ENCODE measurements at regions not wholly inside any gene's neighbourhood (a gene's known extent, or its start where the extent isn't known, plus 50 kb on each side); places are given as distances from the start of the nearest gene placed in this dataset.

DNA sequence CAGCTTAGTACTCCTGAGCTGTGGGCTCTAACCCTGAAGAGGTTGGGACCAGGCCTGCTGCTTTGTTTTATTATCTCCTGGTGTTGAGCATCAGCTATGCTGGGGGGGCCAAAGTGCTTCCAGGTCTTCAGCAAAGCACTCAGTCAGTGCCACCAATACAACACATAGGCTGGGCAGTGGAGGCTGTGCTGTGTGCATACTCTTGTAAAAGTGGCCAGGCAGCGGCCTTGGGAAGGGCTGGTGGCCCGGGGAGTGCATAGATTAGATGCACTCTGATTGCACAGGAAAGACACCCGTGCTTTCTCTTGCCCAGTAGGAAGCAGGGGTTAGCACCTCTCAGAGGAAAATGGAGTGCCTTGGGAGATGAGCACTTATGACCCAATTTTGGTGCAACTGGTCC lies 534.0 kb downstream of the ARAP2 start:
- no peak for DNase-seq
- no peak overlapping the region for H3K4me3 Mint-ChIP-seq
- Histone ChIP-seq H4K8ac (replicated peaks; ENCODE audit: insufficient read length, low read depth, low read length) (no peak overlapping the region), H3T11ph (ENCODE audit: low read length) (no peak overlapping the region), H4K20me1 (ENCODE audit: control insufficient read depth, insufficient read depth, insufficient read length) (no peaks in the 10 kb centered on the region), H3K79me1 (ENCODE audit: insufficient read depth, low read depth, low read length, poor library complexity, severe bottlenecking) (no peaks in the 10 kb centered on the region), H3K18ac (ENCODE audit: insufficient read length, low read depth, low read length) (no peak overlapping the region), H3K9me3 (ENCODE audit: control insufficient read depth, low read depth, low read length) (no peaks in the 10 kb centered on the region), H2AFZ (ENCODE audit: low read length) (no peak overlapping the region), H2BK120ac (ENCODE audit: low read depth, low read length, poor library complexity, severe bottlenecking) (no peak overlapping the region), H3K9ac (ENCODE audit: extremely low read depth, insufficient read length, low read length) (no peak overlapping the region), H2AK5ac (ENCODE audit: insufficient read length, low read length) (no peak overlapping the region), H3K23ac (ENCODE audit: insufficient read length, low read depth, low read length) (no peak overlapping the region), H2BK15ac (ENCODE audit: low read depth, low read length) (no peak overlapping the region), H3K4ac (ENCODE audit: low read depth, low read length) (no peak overlapping the region), H3K4me1 (ENCODE audit: insufficient read depth, low read length) (no peaks in the 10 kb centered on the region), H3K4me2 (ENCODE audit: insufficient read depth, insufficient read length, low read length) (no peak overlapping the region), H3K56ac (ENCODE audit: insufficient read length, low read depth, low read length) (no peak overlapping the region), H2BK20ac (ENCODE audit: low read depth, low read length, poor library complexity, severe bottlenecking) (no peak overlapping the region), H4K5ac (ENCODE audit: insufficient read length, low read depth, low read length) (no peak overlapping the region), H3K23me2 (ENCODE audit: insufficient read length, low read depth, low read length, poor library complexity, severe bottlenecking) (no peaks in the 10 kb centered on the region), H3K14ac (ENCODE audit: insufficient read depth, low read length) (no peak overlapping the region; the same call in 1 of the 2 replicates), H3K79me2 (ENCODE audit: insufficient read depth, low read length) (no peaks in the 10 kb centered on the region), H2BK12ac (ENCODE audit: insufficient read length, low read depth, low read length) (no peak overlapping the region), H3K27ac (ENCODE audit: insufficient read length, low read depth, low read length) (no peak overlapping the region), H3K27me3 (ENCODE audit: insufficient read depth, low read length) (no peaks in the 10 kb centered on the region), H2BK5ac (ENCODE audit: insufficient read length, low read length) (no peak overlapping the region), H4K91ac (ENCODE audit: insufficient read length, low read depth, low read length) (no peak overlapping the region)
- H3K36me3 Mint-ChIP-seq (ENCODE audit: insufficient read depth in 1 of 3, low read depth in 3 of 3), result peaks cover 2 to 10% (median 7%) of the 10 kb centered on the region in 3 experiments; a peak in 5 of 7 replicates
- TF ChIP-seq, protein P1, sequence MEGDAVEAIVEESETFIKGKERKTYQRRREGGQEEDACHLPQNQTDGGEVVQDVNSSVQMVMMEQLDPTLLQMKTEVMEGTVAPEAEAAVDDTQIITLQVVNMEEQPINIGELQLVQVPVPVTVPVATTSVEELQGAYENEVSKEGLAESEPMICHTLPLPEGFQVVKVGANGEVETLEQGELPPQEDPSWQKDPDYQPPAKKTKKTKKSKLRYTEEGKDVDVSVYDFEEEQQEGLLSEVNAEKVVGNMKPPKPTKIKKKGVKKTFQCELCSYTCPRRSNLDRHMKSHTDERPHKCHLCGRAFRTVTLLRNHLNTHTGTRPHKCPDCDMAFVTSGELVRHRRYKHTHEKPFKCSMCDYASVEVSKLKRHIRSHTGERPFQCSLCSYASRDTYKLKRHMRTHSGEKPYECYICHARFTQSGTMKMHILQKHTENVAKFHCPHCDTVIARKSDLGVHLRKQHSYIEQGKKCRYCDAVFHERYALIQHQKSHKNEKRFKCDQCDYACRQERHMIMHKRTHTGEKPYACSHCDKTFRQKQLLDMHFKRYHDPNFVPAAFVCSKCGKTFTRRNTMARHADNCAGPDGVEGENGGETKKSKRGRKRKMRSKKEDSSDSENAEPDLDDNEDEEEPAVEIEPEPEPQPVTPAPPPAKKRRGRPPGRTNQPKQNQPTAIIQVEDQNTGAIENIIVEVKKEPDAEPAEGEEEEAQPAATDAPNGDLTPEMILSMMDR (conservative IDR thresholded peaks at IDR 0.05), result no peak
- H3K4me1 Mint-ChIP-seq, result no peaks in the 10 kb centered on the region
- no peaks in the 10 kb centered on the region; the same call in 1 of the 2 replicates for H3K27me3 Mint-ChIP-seq (ENCODE audit: low read depth)
- H3K9me3 Mint-ChIP-seq, result peaks cover 26 to 27% of the 10 kb centered on the region in 2 experiments
- no CpG with 5 or more reads among the region's 3 CpGs for WGBS (ENCODE audit: extremely low coverage, insufficient read length, low lambda C conversion rate)
- no peak overlapping the region for H3K27ac Mint-ChIP-seq

Data from H9 (cell line).